GM12878 (cell line): ENCODE measurements at regions not wholly inside any gene's neighbourhood (a gene's known extent, or its start where the extent isn't known, plus 50 kb on each side); places are given as distances from the start of the nearest gene placed in this dataset.

ENCODE experiments used
- ATAC-seq: fragments of 200-7000 bp; cut with Tn5 transposase; 3 replicates; pipeline ENCODE4 v1.9.1; 2020; ENCODE audit warnings: mild to moderate bottlenecking, moderate library complexity
- BruUV-seq: library from RNA; stranded (reverse); fragments of 400-500 nt; replicated peaks from 2 replicates; lab custom pipeline; 2021; lab: Mats Ljungman, UMichigan
- CTCF ChIA-PET: fragments of 300-600 bp; sonication (Branson Sonifier 250); formaldehyde crosslinking; extraction: SDS; loops from one replicate; lab custom pipeline; 2021; ENCODE audit warnings: inconsistent platforms; lab: Yijun Ruan, JAX
- POLR2A ChIA-PET: fragments of 350-600 bp; formaldehyde crosslinking; extraction: SDS; loops from one replicate; lab custom pipeline; 2021; ENCODE audit warnings: inconsistent platforms; lab: Charles Lee
- RAD21 ChIA-PET: fragments of 300-600 bp; sonication (Branson Sonifier 250); formaldehyde crosslinking; loops from one replicate; lab custom pipeline; 2023; ENCODE audit warnings: antibody characterized with exemption; ENCODE audit not compliant: unreplicated experiment; lab: Charles Lee
- SMC1A ChIA-PET: fragments of 300-600 bp; sonication (Branson Sonifier 250); formaldehyde crosslinking; loops from one replicate; lab custom pipeline; 2023; ENCODE audit not compliant: unreplicated experiment, uncharacterized antibody; lab: Charles Lee
- DNase-seq: peaks from one replicate; pipeline ENCODE4 v3.0.0-alpha.2; 2011; ENCODE audit warnings: low read depth, low spot score
- FAIRE-seq: peaks from 3 replicates; lab custom pipeline; 2011; peaks lifted over from hg19 to GRCh38; lab: Jason Lieb, UNC
- H2AFZ ChIP-seq: 2 replicates; pipeline ENCODE4 v1.6.0; 2011; ENCODE audit warnings: low read depth, low read length, control low read depth; ENCODE audit not compliant: control insufficient read depth
- H3K27ac ChIP-seq: 2 replicates; pipeline ENCODE4 v1.5.1; 2011; ENCODE audit warnings: control low read depth; ENCODE audit not compliant: control insufficient read depth, insufficient read depth
- H3K27me3 ChIP-seq, 2 experiments: replicated peaks in 1 of 2; 2 replicates each; pipeline versions ENCODE4 v1.6.0 to v1.6.1; 2011; ENCODE audit warnings: low read length in 1 of 2; ENCODE audit not compliant: control insufficient read depth in 2 of 2, insufficient read depth in 2 of 2
- H3K36me3 ChIP-seq, 2 experiments: 2 replicates each; pipeline ENCODE4 v1.5.1; 2011; ENCODE audit warnings: low read length in 1 of 2; ENCODE audit not compliant: control insufficient read depth in 2 of 2, insufficient read depth in 2 of 2
- H3K4me1 ChIP-seq: 2 replicates; pipeline ENCODE4 v1.6.1; 2011; ENCODE audit warnings: mild to moderate bottlenecking, low read length, moderate library complexity, mixed read lengths; ENCODE audit not compliant: control insufficient read depth, insufficient read depth
- H3K4me2 ChIP-seq: 2 replicates; pipeline ENCODE4 v1.6.0; 2011; ENCODE audit warnings: control low read depth; ENCODE audit not compliant: control insufficient read depth, insufficient read depth
- H3K4me3 ChIP-seq: fragments of 200-600 bp; sonication (generic); 2 replicates; pipeline ENCODE4 v1.5.1; 2016
- H3K79me2 ChIP-seq: 2 replicates; pipeline ENCODE4 v1.6.0; 2011; ENCODE audit warnings: low read length; ENCODE audit not compliant: control insufficient read depth, insufficient read depth
- H3K9ac ChIP-seq: 2 replicates; pipeline ENCODE4 v1.8.0; 2011; ENCODE audit warnings: low read length, control low read depth, mixed read lengths; ENCODE audit not compliant: control insufficient read depth, insufficient read depth
- H3K9me3 ChIP-seq: replicated peaks from 3 replicates; pipeline ENCODE4 v1.5.1; 2011; ENCODE audit warnings: mild to moderate bottlenecking, low read length; ENCODE audit not compliant: control insufficient read depth, insufficient read depth
- H4K20me1 ChIP-seq: 2 replicates; pipeline ENCODE4 v1.6.0; 2011; ENCODE audit not compliant: control insufficient read depth, insufficient read depth
- BCL11A ChIP-seq: IDR thresholded peaks from 2 replicates; pipeline ENCODE4 v1.6.1; 2011; ENCODE audit warnings: low read depth, low read length
- ELK1 ChIP-seq: IDR thresholded peaks from 2 replicates; pipeline ENCODE4 v1.6.1; 2012; ENCODE audit warnings: low read depth, low read length, improper control_type of control experiment
- ESRRA ChIP-seq: IDR thresholded peaks from 2 replicates; pipeline ENCODE4 v1.6.1; 2012; ENCODE audit warnings: mild to moderate bottlenecking, low read length, improper control_type of control experiment
- HDAC2 ChIP-seq: fragments of 200-600 bp; sonication (generic); IDR thresholded peaks from 2 replicates; pipeline ENCODE4 v1.6.1; 2017
- HDAC6 ChIP-seq: fragments of 200-600 bp; sonication (generic); IDR thresholded peaks from one replicate; pipeline ENCODE4 v1.8.0; 2017; ENCODE audit warnings: antibody characterized with exemption; ENCODE audit not compliant: unreplicated experiment
- IRF3 ChIP-seq: fragments of 450-650 bp; IDR thresholded peaks from 2 replicates; pipeline ENCODE4 v1.6.1; 2014; ENCODE audit warnings: mild to moderate bottlenecking
- NFYA ChIP-seq: IDR thresholded peaks from 2 replicates; pipeline ENCODE4 v1.6.1; 2011; ENCODE audit warnings: low read depth, mild to moderate bottlenecking, low read length, improper control_type of control experiment, borderline replicate concordance
- PAX8 ChIP-seq: fragments of 450-650 bp; IDR thresholded peaks from 2 replicates; pipeline ENCODE4 v1.6.1; 2017; ENCODE audit warnings: mild to moderate bottlenecking, moderate library complexity
- POLR2A ChIP-seq: IDR thresholded peaks from 2 replicates; pipeline ENCODE4 v1.6.1; 2011; ENCODE audit warnings: low read depth, mild to moderate bottlenecking, low read length
- RELB ChIP-seq: fragments of 450-650 bp; IDR thresholded peaks from 2 replicates; pipeline ENCODE4 v1.6.1; 2017; ENCODE audit warnings: low read depth, mild to moderate bottlenecking, moderate library complexity
- SMARCA5 ChIP-seq: fragments of 450-650 bp; IDR thresholded peaks from 2 replicates; pipeline ENCODE4 v1.6.1; 2017; ENCODE audit warnings: mild to moderate bottlenecking
- SMC3 ChIP-seq: IDR thresholded peaks from 2 replicates; pipeline ENCODE4 v1.6.1; 2011; ENCODE audit warnings: low read length, improper control_type of control experiment, borderline replicate concordance
- TAF1 ChIP-seq: IDR thresholded peaks from 2 replicates; pipeline ENCODE4 v1.6.1; 2011; ENCODE audit warnings: mild to moderate bottlenecking, low read depth, low read length, borderline replicate concordance
- TCF3 ChIP-seq: IDR thresholded peaks from 2 replicates; pipeline ENCODE4 v1.6.1; 2012; ENCODE audit warnings: low read depth, mild to moderate bottlenecking, low read length, borderline replicate concordance; ENCODE audit not compliant: insufficient read depth
- TCF7 ChIP-seq: IDR thresholded peaks from 2 replicates; pipeline ENCODE4 v1.6.1; 2014; ENCODE audit warnings: antibody characterized with exemption, borderline replicate concordance
- ZNF217 ChIP-seq: fragments of 450-650 bp; IDR thresholded peaks from 2 replicates; pipeline ENCODE4 v1.6.1; 2017; ENCODE audit warnings: antibody characterized with exemption, mild to moderate bottlenecking
- ZNF274 ChIP-seq: IDR thresholded peaks from one replicate; pipeline ENCODE4 v1.8.0; 2011; ENCODE audit not compliant: insufficient read length, insufficient read depth
- ZNF622 ChIP-seq: fragments of 450-650 bp; IDR thresholded peaks from 2 replicates; pipeline ENCODE4 v1.6.1; 2017; ENCODE audit warnings: mild to moderate bottlenecking, inconsistent platforms
- WGBS: methylation state at CpG from one replicate; pipeline ENCODE4 v1.1.6; 2016; ENCODE audit warnings: low lambda C conversion rate; ENCODE audit not compliant: insufficient replicate concordance, insufficient coverage; ENCODE audit errors: missing lambda C conversion rate; 5-methylcytosine and 5-hydroxymethylcytosine counted together
- in situ Hi-C: fragments of 300-500 bp; cut with MboI; formaldehyde crosslinking; loops from 9 replicates; pipeline ENCODE4 v1.14.3; 2018; ENCODE audit warnings: mixed read lengths
- intact Hi-C: fragments of 100-400 bp; cut with micrococcal nuclease; formaldehyde crosslinking; loops from one replicate; pipeline ENCODE4 v1.14.2; 2022; ENCODE audit not compliant: unreplicated experiment
- TF ChIP-seq, protein P1 (sequence below): IDR thresholded peaks from 2 replicates; pipeline ENCODE4 v1.6.1; 2011; ENCODE audit warnings: low read depth, low read length, improper control_type of control experiment, borderline replicate concordance
- TF ChIP-seq, protein P2 (sequence below): IDR thresholded peaks from 2 replicates; pipeline ENCODE4 v1.6.1; 2011; ENCODE audit warnings: borderline replicate concordance, low read depth, mild to moderate bottlenecking, moderate library complexity, low read length; ENCODE audit not compliant: insufficient read depth, poor library complexity, severe bottlenecking

DNA sequence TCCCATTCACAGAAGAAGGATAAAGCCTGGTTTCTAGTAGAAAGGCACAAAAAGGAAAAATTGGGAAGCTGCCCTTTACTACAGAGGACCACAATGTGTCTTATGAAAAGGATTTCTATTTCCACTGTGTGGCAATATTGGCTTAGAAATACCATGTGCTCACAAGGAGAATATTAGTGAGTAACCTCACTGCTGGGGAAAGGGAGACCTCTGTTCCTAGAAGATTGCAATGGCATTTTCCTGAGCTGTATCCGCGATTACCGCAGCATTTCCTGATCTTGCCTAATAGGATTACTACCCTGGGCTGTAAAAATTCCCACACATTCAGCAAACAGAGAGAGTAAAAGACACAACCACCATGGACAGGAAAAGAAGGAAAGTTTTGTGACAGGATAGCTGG lies 308.8 kb upstream of the TECRL start:
- POLR2A ChIA-PET, result no interaction called here
- BruUV-seq, result no TSS peak
- H3K9me3 ChIP-seq, result no peaks in the 10 kb centered on the region
- 88% methylated on average over 3 of the region's 3 CpGs for WGBS
- no peak overlapping the region for H3K4me3 ChIP-seq
- no peaks in the 10 kb centered on the region for H4K20me1 ChIP-seq
- in situ Hi-C loops, result no loop called here
- no peak overlapping the region for H3K4me2 ChIP-seq
- FAIRE-seq (no peak), ATAC-seq (no peak), DNase-seq (no peak)
- H3K36me3 ChIP-seq, result no peaks in the 10 kb centered on the region
- H3K4me1 ChIP-seq, result no peaks in the 10 kb centered on the region
- intact Hi-C loops, result no loop called here
- H3K27me3 ChIP-seq, result no peaks in the 10 kb centered on the region
- RAD21 ChIA-PET, result no interaction called here
- CTCF ChIA-PET, result no interaction called here
- no peak overlapping the region for H3K9ac ChIP-seq
- no peak overlapping the region for H3K27ac ChIP-seq
- TF ChIP-seq TCF3, result no peak
- TF ChIP-seq SMARCA5, result no peak
- TF ChIP-seq TAF1, result no peak
- no peak for TF ChIP-seq IRF3
- no peak for TF ChIP-seq ELK1
- TF ChIP-seq BCL11A, result no peak
- TF ChIP-seq PAX8, result no peak
- TF ChIP-seq ZNF217, result no peak
- TF ChIP-seq, protein P1, sequence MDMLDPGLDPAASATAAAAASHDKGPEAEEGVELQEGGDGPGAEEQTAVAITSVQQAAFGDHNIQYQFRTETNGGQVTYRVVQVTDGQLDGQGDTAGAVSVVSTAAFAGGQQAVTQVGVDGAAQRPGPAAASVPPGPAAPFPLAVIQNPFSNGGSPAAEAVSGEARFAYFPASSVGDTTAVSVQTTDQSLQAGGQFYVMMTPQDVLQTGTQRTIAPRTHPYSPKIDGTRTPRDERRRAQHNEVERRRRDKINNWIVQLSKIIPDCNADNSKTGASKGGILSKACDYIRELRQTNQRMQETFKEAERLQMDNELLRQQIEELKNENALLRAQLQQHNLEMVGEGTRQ, result no peak
- no peak for TF ChIP-seq SMC3
- TF ChIP-seq POLR2A, result no peak
- no peak for TF ChIP-seq NFYA
- no peak for TF ChIP-seq ZNF622
- TF ChIP-seq ZNF274, result no peak
- TF ChIP-seq ESRRA, result no peak
- TF ChIP-seq HDAC6, result no peak
- TF ChIP-seq, protein P2, sequence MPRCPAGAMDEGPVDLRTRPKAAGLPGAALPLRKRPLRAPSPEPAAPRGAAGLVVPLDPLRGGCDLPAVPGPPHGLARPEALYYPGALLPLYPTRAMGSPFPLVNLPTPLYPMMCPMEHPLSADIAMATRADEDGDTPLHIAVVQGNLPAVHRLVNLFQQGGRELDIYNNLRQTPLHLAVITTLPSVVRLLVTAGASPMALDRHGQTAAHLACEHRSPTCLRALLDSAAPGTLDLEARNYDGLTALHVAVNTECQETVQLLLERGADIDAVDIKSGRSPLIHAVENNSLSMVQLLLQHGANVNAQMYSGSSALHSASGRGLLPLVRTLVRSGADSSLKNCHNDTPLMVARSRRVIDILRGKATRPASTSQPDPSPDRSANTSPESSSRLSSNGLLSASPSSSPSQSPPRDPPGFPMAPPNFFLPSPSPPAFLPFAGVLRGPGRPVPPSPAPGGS, result no peak
- TF ChIP-seq RELB, result no peak
- no peak for TF ChIP-seq TCF7
- no peak for TF ChIP-seq HDAC2
- no peaks in the 10 kb centered on the region for H3K79me2 ChIP-seq
- no peak overlapping the region for H2AFZ ChIP-seq
- SMC1A ChIA-PET, result interaction anchor here (0.6 kb wide), 1 partner anchor 1704 kb away, joined by 5 read pairs; no protein-coding TSS in a partner anchor
